Stimulated activated CD4-positive, alpha-beta T cell treated with anti-CD3 and anti-CD28 coated beads, Interleukin-4, amount 100 ng/mL, for 1 hour (primary cell): ENCODE measurements at regions not wholly inside any gene's neighbourhood (a gene's known extent, or its start where the extent isn't known, plus 50 kb on each side); places are given as distances from the start of the nearest gene placed in this dataset.
A peak's percentile ranks its signal among the peaks of the same experiment; 100 is the strongest.
"Not testable (repeated sequence)": the region's sequence is repeated elsewhere in the genome, so short reads cannot be mapped to it uniquely, and the experiment has no call there.

Experiments
- DNase-seq: peaks from one replicate; pipeline ENCODE4 v3.0.0-alpha.2; 2020

DNA sequence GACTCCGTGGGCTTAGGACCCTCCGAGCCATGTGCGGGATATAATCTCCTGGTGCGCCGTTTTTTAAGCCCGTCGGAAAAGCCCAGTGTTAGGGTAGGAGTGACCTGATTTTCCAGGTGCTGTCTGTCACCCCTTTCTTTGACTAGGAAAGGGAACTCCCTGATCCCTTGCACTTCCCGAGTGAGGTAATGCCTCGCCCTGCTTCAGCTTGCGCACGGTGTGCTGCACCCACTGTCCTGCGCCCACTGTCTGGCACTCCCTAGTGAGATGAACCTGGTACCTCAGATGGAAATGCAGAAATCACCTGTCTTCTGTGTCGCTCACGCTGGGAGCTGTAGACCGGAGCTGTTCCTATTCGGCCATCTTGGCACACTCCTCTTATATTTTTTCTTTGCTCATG lies 95.1 kb upstream of the FRMD4B start:
- DNase-seq = not testable (repeated sequence)

DNA sequence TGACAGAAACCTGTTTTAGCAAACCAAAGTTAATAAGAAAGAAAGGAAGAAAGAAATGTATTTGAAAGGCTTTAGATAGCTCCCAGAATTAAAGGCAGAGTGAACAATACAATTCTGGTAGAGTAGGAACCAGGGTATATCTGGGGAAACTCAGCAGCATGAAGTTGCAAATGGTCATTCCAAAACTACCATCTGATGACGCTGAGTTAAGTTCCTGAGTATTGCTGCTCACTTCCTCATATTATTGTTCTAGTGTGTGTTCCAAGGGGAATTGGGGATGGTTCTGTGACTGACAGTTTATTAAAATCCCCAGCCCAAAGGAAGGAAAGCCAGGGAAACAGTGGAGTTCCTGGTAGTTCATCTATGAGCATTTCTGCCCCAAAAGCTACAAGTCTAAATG lies 88.3 kb upstream of the FRMD4B start:
- DNase-seq = no peak

DNA sequence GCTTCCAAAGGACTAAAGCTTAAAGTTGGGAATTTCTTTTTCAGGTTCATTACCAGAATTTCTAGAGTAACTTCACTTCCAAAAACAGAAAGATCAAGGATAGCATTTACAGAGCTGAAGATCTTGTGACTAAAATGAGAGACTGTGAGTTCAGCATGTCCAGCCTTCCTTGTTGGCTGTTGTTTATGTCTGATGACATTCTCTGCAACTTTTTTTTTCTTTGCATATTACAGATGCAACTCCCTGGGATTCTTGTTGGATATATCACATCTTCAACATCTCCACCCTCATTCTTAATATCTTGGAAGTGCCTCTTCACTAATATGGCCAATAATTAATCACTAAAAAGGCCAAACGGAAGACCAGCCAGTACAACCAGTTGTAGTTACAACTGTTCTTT lies 86.2 kb upstream of the FRMD4B start:
- no peak for DNase-seq

DNA sequence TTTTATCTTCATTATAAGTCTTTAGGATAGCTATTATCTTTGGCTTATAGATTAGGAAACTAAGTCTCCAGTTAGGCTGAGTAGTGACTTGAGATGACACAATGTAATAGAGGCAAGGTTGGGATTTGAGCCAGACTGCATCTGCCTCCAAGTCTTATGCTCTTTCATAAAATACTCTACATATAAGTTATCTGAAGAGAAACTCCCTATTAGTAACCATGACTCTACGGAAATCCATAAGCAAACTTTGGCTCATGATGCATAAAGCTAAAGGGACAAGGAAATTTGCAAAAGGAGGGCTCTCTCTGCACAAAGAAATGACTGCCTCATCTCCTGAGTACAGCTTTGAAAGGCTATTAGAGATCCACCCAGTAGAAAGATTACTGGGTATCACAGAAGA lies 77.6 kb upstream of the FRMD4B start:
- no peak for DNase-seq

DNA sequence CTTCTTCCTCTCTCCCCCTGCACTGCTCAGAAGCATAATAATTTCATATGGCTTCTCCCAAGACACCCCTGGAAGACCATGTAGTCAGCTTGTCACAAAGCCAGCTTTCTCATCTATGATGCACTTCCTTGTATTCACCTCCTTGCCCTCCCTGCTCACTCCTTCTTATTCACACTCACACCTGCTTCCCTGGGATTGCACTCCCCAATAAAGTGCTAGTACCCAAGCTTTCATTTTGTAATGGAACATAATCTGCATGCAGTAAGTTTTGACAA lies 76.9 kb upstream of the FRMD4B start:
- DNase-seq = no peak

DNA sequence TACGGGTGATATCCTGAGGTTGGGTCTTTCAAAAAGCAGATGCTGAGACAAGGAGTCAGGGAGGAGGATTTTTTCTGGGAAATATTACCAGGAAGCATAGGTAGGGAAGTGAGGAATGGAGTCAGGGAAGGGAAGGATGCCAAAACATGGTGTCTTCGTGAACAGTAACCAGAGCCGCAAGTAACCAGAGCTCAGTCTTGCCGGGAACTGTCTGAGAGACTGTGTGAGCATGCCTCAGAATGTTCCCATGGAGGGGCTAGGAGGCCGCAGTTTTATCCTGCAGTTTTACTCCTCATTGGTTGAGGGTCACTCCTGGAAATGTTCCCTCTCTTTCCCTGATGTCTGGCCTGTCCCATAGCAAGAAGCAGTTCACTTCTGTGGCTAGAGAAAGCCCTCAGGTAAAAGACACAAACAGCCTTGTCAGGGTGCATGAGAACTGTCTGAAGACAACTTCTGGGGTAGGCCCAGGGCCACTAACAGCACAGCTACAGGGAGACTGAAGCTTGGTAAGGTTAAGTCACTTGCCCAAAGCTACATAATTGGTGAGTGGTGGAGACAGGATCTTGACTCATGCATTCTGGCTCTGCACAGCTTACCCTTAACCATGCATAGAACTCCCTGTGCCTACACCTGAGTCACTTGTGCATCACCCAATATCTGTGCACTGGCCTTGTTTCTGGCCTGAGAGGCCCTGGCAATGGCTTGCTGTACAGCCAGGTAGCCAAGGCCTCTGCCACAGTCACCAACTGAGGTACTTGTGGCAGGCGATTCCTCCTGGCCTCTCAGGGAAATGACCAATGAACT lies 76.3 kb upstream of the FRMD4B start:
- DNase-seq = no peak

DNA sequence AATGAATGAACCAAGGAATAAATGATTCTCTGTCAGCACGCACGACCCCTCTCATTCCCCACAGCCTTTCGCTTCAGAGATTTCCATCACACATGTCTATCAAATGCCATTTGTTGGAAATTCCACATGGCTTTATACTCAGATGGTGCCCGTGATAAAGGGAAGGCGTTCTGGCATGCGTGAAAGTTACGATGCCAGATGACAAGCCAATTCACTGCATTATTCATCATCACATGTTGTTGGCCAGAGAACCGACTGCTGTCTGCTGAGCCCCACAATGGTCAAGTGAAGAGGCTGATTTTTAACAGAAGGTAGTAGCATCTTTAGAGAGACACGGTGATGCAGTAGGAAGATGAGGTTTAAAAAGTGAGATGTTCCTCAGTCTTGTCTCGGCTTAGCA lies 74.1 kb upstream of the FRMD4B start:
- DNase-seq = no peak

DNA sequence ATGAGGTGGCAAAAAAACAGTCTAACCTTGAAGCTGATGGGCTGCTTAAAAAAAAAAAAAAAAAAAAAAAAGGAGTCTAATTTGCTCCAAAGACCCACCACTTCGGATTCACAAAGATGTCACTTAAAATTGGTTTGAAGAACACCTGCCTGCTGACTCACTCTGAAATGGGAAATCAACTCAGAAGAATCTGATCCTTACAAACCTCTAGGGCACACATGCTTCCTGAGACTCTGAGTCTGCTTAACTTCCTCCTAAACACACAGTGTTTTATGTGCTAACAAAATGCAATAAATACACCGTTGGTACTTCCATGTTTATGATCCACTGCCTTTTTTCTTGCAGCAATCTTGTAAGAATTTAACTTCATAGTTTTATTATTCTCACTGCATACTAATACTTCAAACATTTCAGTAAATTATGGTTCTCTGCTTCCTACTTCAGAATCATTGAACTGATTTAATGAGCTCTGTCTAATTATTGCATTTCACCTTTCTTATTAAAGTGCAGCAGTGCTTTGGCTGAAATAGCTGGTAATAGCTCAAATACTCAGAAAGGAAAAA lies 73.0 kb upstream of the FRMD4B start:
- DNase-seq = no peak

DNA sequence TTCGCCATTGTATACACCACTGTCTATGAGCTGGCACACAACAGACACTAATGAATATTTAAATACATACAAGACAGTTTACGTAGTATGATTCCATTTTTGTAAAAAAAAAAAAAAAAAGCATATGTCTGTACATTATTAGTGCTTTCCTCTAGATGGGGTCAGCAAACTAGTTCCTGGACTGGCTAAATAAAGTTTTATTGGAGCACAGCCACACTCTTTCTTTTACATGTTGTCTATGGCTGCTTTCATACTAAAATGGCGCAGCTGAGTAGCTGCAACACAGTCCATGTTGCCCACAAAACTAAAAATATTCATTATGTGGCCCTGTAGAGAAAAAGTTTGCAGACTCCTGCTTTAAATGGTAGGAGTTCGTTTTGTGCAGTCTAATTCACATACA lies 70.7 kb upstream of the FRMD4B start:
- no peak for DNase-seq

DNA sequence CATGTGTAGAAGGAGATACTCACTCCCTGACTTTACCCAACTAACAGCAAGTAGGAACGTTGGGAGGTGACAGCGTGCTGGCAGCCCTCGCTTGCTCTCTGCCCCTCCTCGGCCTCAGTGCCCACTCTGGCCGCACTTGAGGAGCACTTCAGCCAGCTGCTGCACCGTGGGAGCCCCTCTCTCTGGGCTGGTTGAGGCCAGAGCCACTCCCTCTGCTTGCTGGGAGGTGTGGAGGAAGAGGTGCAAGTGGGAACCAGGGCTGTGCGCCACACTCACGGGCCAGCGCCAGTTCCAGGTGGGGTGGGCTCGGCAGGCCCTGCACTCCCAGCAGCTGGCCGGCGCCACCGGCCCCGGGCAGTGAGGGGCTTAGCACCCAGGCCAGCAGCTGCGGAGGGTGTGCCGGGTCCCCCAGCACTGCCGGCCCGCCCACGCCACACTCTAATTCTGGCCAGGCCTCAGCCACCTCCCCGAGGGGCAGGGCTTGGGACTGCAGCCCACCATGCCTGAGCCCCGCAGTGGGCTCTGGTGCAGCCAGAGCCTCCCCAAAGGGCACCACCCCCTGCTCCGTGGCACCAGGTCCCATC lies 68.4 kb upstream of the FRMD4B start:
- DNase-seq = no peak

DNA sequence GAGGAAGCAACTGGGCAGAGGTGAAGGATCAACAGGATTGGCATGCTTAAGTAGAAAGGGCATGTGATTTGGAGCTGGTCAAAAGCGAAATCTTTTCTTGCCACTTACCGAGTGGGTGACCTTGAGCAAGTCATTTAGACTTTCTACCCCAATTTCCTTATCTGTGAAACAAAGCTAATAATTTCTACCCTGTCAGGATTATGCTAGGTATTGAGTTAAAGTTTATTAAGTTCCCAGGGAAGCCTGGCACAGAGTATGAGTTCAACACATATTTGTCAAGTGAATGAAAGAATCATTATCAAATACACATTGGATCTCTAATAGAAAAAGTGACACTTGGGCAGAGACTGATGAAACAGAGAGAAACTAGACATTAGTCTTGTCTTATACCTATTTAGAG lies 66.4 kb upstream of the FRMD4B start:
- DNase-seq = no peak

DNA sequence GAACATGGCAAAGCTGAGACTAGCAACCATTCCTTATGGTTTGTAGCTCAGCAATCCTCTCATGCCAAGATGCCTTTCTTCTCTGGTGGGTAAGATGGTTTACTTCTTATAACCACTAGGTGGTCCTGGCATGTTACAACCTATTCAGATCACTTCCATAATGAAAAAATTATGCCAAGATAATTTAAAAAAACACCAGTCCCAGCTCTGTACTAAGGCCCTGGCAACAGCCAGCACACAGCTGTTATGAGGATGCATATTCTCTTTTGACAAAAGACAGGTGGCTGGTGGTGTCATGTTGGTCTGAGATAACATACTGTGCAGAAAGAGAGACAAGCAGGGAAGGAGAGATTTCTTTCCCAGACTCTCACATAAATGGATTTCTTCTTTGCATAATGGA lies 65.7 kb upstream of the FRMD4B start:
- no peak for DNase-seq

DNA sequence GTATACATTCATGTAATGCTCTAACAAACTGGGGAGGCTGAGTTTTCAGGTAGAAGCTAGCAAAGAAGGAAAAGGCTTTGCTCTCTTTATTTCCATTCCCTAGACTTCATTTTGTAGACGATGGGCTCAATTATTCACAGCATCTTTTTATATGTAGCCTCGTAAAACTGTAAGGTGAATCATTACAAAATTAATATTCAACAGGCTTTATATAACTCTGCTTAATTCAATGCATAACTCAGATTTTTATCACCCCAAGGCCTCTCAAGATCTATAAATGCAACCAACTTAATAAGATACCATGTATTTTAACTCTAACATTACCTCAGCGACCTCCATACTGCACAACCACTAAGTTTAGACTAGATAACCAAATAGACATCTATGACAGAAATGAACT lies 63.0 kb upstream of the FRMD4B start:
- no peak for DNase-seq

DNA sequence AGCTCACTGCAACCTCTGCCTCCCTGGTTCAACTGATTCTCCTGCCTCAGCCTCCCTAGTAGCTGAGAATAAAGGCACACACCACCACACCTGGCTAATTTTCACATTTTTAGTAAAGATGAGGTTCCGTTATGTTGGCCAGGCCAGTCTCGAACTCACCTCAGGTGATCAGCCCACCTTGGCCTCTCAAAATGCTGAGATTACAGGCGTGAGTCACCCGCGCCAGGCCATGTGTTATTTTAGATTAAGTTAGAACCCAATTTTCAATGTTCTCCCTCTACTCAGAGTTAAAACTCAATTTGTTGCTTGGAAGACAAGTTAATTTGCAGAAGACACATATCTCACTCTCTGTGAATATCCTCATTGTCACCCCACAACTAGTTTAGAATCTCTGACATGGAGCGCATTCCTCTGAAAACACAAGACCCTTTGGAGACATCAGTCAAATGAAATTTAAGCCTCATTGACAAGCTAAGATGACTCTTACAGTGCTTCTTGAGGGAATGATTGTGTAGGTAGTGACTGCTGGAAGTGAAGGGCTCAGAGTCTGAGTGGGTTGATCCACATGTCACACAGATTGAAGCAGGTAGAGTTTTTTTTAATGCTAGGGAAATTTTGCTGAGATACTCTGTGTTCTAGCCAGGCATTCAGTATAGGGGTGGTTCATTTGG lies 60.6 kb upstream of the FRMD4B start:
- DNase-seq = no peak

DNA sequence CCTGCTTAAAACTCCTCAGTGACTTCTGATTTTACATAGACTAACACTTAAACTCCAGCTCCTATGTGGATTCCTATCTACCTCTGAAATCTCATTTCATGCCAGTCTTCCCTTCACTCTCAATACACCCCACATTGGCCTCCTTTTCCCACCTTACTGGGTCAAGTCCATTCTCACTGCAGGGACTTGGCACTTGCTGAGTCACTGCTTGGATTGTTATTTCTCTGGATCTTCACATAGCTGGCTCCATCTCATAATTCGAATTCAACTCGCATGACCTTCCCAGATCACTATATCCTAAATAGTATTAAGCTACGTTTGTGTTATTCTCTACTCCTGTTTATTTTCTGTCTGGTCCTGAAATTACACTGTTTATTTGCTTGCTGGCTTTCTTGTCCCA lies 59.6 kb upstream of the FRMD4B start:
- DNase-seq = no peak

DNA sequence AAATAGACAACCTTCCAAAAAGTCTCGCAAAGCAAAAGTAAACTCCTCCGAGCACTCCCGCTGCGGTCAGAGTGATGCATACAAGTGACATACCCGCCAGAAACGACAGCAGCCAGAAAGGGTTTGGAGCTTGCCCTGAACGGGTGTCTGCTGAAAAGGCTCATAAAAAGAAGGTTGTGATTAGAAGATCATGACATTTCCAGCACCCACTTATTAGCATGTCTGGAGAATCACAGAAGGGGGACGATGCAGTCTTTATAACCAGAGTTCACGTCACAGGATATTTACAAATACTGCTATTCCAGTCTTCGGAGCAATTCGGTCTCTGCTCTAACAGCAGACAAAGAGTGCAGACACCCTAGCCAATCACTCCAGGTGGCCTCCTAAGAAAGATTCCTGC lies 59.1 kb upstream of the FRMD4B start:
- no peak for DNase-seq

DNA sequence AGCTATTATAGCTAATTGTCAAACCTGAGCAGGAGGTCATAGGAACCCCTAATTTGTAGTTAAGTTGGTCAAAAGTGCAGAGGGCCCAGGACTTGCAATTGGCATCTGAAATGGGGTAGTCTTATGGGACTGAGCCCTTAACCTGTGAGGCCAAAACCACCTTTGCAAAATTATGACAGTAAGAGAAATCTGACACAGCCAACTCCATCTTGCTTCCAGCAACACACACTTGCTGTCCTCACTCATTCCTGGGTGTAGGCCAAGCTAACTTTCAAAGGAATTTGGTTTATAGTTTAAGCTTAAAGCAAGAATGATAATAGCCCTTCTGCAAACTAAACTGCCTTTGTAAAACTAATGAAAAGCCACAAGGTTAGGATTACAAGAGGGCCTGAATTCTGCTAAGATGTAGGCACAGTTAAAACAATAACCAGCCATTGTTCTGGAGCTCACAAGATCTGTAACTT lies 57.6 kb upstream of the FRMD4B start:
- no peak for DNase-seq

DNA sequence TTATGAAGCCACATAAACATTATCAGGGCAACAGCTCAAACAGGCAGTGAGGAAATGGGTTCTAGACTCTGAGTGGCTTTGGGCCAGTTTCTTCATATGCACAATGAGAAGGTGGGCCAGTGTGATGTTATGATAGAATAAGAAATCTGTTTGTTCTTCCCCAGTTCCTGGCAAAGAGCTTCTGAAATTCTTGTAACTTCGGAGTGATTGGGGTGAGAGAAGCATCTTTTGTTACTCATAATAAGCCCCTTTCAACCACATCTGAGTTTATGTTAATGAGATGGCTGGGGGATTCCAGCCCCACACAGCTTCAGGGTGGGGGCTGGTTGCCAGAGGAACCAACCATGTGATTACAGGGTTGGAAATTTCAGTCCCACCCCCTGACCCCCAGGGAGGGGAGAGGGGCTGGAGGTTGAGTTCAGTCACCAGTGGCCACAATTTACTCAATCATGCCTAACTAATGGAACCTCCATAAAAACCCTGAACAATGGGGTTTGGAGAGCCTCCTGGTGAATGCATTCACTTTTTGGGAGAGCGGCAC lies 57.0 kb upstream of the FRMD4B start:
- peak; percentile 3 for DNase-seq

DNA sequence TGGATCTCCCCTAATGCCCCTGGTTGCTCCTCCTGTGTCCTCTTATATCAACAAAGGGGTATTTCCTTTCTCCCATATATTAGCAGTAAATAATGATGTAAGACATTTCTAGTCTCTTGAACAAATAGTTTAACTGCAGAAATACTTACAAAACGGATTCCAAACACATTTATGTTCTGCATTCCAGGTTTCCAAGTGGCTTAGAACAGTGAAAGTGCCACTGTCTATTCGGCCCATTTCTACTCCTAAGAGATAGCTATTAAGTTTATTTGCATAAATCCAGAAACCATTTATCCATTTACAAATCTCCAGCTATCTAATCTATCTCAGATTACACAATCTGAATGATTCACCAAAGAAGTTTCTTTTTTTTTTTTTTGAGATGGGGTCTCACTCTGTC lies 55.8 kb upstream of the FRMD4B start:
- no peak for DNase-seq

DNA sequence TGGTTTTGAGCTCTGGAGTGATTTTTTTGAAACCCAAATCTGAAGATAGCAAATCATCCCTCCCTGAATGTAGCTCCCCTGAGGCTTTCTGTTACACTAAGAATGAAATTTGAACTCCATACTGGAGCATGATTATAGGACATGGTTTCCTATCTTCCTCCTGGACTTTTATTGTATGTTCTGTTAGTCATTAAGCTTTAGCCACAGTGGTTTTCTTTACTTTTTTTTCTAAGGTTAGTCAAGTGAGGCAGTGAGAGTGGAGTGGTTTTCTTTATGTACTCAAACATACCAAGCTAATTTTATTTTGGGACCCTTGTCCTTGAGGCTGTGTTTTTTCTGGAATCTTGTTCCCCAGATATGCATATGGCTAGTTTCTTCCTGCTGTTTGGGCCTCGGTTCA lies 55.2 kb upstream of the FRMD4B start:
- DNase-seq = no peak

DNA sequence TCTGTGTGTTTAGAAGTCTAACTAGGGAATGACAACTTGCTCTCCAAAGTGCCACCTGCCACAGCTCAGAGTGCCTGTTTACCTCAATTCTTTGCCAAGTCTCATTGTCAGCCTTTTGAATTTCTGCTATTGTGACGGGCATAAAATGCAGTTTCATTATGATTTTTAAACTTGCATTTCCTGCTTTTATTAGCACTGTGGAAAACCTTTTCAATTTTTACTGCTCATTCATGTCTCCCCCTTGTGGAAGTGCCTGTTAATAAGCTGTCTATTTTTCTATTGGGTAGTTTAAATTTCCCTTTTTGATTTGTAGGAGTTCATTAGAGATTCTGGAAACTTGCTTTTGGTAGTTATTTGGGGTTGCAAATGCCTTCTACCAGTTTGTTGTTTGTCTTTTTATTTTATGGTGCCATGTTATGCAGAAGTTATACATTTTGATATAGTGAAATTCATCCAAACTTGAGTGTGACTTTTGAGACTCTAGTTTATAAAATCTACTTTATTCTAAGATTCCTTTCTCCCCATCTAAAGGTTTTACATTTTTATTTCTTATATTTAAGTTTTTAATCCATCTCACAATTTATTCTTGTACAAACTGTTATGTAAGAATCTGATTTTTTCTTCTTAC lies 53.9 kb upstream of the FRMD4B start:
- no peak for DNase-seq

DNA sequence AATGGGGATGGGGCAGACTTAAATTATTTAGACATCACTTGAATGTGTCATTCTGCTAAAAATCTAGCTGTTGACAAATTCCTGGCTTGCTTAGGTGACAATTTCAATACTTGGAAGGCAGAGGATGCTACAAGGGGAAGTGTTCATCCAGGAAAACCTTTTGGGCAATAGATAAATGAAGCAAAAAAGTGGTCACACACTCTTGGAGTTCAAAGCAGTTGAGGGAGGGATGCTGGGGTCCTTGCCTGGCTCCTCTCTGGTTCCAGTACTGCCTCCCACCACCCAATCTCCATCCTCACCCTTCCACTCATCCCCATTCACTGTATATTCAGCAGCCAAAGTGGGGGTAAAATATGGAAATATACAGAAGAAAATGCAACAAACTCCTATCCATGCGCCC lies 52.6 kb upstream of the FRMD4B start:
- DNase-seq = no peak
